Upper lobe of left lung (tissue), 4 donors: ENCODE measurements at regions not wholly inside any gene's neighbourhood (a gene's known extent, or its start where the extent isn't known, plus 50 kb on each side); places are given as distances from the start of the nearest gene placed in this dataset.
"Not testable (repeated sequence)": the region's sequence is repeated elsewhere in the genome, so short reads cannot be mapped to it uniquely, and the experiment has no call there.

Experiments
- EP300 ChIP-seq, 4 donors: sonication (generic); formaldehyde crosslinking; IDR thresholded peaks; one replicate each; pipeline ENCODE4 v1.5.1; 2017; ENCODE audit warnings: antibody characterized with exemption in 4 of 4, control low read depth in 2 of 4
- POLR2A ChIP-seq, 4 donors: fragments of 450-650 bp; IDR thresholded peaks; one replicate each; pipeline ENCODE4 v1.5.1; 2016 to 2017; ENCODE audit warnings: antibody characterized with exemption in 4 of 4, mild to moderate bottlenecking in 2 of 4
- POLR2AphosphoS5 ChIP-seq, 2 donors: sonication (generic); formaldehyde crosslinking; IDR thresholded peaks; one replicate each; pipeline ENCODE4 v1.5.1; 2017; ENCODE audit warnings: antibody characterized with exemption in 2 of 2
- TF ChIP-seq, protein P1 (sequence below), 6 experiments: fragments of 450-650 bp in 4 of 6; fragments of 200-600 bp in 2 of 6; sonication (generic) in 2 of 6; IDR thresholded peaks; one replicate each; pipeline ENCODE4 v1.5.1; 2016 to 2019; ENCODE audit warnings: antibody characterized with exemption in 6 of 6

- TF ChIP-seq EP300, POLR2A, POLR2AphosphoS5 (IDR thresholded peaks at IDR 0.05): not testable (repeated sequence)
- TF ChIP-seq, protein P1, sequence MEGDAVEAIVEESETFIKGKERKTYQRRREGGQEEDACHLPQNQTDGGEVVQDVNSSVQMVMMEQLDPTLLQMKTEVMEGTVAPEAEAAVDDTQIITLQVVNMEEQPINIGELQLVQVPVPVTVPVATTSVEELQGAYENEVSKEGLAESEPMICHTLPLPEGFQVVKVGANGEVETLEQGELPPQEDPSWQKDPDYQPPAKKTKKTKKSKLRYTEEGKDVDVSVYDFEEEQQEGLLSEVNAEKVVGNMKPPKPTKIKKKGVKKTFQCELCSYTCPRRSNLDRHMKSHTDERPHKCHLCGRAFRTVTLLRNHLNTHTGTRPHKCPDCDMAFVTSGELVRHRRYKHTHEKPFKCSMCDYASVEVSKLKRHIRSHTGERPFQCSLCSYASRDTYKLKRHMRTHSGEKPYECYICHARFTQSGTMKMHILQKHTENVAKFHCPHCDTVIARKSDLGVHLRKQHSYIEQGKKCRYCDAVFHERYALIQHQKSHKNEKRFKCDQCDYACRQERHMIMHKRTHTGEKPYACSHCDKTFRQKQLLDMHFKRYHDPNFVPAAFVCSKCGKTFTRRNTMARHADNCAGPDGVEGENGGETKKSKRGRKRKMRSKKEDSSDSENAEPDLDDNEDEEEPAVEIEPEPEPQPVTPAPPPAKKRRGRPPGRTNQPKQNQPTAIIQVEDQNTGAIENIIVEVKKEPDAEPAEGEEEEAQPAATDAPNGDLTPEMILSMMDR (IDR thresholded peaks at IDR 0.05): not testable (repeated sequence)
Measured at GRCh38 chr6:93835026-93835425, 415.7 kb upstream of the EPHA7 start.
